SH-SY5Y (cell line): ENCODE measurements at regions not wholly inside any gene's neighbourhood (a gene's known extent, or its start where the extent isn't known, plus 50 kb on each side); places are given as distances from the start of the nearest gene placed in this dataset.

Source experiments
- GATA2 ChIP-seq: IDR thresholded peaks from 2 replicates; pipeline ENCODE4 v1.6.1; 2011; ENCODE audit warnings: mild to moderate bottlenecking, low read depth, low read length
- GATA3 ChIP-seq: IDR thresholded peaks from 2 replicates; pipeline ENCODE4 v1.6.1; 2011; ENCODE audit warnings: low read depth, mild to moderate bottlenecking, low read length, moderate library complexity

GRCh38 chr3:147934451-147935180 lies 525.5 kb downstream of the ZIC1 start:
- TF ChIP-seq GATA3 (no peak), GATA2 (no peak)

GRCh38 chr3:147937341-147937740 lies 528.2 kb downstream of the ZIC1 start:
- no peak for TF ChIP-seq GATA3
- no peak for TF ChIP-seq GATA2

DNA sequence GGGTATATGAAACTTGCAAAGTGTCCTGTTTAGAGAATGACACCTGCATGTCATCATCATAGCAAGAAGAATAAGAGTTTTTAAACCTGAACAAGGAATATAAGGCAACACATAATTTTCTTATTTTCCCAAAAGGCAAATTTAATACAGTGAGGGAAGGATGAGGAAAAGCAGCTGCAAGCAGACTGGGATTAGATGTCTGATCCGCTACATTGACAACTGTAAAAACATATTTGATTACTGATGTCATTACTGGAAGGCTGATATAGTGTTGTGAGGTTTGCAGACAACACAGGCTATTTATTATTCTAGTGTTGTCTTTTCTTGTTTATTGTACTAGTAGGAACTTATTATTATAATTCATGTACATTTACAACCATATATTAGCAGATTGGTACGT lies 528.7 kb downstream of the ZIC1 start:
- no peak for TF ChIP-seq GATA3
- no peak for TF ChIP-seq GATA2

GRCh38 chr3:147939425-147939824 lies 530.3 kb downstream of the ZIC1 start:
- TF ChIP-seq GATA2 (no peak), GATA3 (no peak)

DNA sequence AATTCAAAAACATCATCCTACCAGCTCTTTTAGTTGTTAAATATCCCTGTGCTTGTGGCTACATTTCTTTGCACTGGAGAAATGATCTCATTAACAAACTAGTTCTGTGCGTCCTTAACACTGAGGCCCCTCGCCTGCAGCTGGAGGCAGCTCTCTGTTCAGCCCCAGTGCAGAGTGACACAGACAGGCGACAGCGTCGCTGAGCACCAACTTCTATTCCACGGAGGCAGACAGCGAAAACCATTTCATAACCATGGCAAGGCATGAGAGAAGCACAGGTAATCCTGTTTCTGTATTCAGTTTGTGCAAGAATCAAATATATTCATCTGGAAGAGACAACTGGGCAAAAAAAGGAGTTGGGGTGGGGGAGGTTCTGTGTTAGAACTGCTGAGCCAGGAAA lies 530.7 kb downstream of the ZIC1 start:
- TF ChIP-seq GATA3 (no peak), GATA2 (no peak)

DNA sequence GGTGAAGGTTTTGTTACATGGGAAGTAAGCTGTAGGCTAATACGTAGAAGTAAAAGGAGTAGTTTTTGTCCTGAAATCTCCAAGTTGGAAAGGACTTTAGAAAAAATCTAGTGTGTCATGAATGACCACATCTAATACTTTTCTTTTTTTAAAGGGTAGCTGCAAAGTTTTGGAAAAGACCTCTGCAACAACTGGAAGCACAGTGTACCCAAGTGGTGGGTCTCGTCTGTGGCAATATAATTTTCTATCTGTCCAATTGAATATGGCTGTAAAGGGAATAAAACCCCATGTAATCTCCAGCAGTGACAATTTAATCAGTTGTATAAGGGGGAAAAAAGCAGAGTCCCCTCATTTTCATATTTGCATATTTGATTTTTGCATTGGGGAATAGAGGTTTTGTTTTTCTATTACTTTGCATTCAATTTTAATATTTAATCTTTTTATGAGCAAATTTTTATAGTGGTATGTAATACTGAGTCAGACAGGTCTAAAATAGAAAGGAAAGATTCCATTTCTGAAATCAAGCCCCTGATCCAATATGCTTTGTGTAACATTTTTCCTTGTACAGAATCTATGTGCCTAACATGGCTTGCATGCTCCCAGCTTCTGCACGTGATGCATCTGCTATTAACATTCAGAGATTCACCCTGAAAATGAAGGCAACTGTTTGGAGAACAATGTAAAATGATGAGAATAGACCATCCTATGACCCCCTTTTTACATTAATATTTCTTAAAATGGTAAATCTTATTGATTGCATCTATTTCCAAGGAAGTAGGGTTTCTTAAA lies 531.4 kb downstream of the ZIC1 start:
- no peak for TF ChIP-seq GATA3
- no peak for TF ChIP-seq GATA2

- no peak for TF ChIP-seq GATA2
- no peak for TF ChIP-seq GATA3
These were observed 532.8 kb downstream of the ZIC1 start for GRCh38 chr3:147941969-147942368.

- no peak for TF ChIP-seq GATA2
- TF ChIP-seq GATA3, result no peak
These were observed 534.2 kb downstream of the ZIC1 start for GRCh38 chr3:147943265-147943945.

- no peak for TF ChIP-seq GATA3
- TF ChIP-seq GATA2, result no peak
These were observed 536.9 kb downstream of the ZIC1 start for GRCh38 chr3:147945968-147946519.

DNA sequence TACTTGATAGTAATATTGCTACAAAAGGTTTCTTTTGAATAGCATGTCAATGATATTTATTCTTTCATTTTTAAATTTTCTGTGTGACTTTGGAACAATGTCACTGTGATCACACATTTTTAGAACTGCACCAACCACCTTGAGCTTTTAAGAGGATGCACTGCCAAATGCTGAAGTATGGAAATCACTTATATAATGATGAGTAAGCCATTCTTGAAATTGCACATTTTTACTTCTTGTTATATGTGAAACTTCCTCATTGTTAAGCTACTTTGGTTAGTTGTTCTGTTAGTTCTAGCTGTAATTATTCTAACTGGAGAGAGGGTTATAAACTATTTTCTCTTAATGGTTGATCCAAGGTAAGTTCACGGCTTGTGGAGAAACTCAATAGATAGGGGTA lies 547.5 kb downstream of the ZIC1 start:
- no peak for TF ChIP-seq GATA3
- TF ChIP-seq GATA2, result no peak

- TF ChIP-seq GATA3 (no peak), GATA2 (no peak)
These were observed 549.6 kb downstream of the ZIC1 start for GRCh38 chr3:147958754-147959153.

DNA sequence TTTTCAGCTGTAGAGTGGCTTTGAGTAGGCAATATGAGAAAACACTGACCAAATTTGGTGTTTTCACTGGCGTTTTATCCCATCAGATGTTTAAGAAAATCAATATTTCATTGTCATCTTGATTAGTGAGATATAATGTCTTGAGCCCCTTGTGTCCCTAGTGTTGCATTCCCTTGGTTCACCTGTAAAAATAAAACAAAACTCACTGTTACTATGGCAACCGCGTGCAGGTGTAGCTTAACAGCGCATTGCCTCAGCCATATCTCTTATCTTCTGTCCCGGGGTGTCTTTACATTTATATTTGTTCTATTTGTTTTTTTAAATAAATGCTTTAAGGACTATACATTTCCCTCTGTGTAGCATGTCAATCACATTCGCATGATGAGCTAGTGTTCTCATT lies 551.6 kb downstream of the ZIC1 start:
- TF ChIP-seq GATA3, result no peak
- no peak for TF ChIP-seq GATA2

GRCh38 chr3:147962408-147963164 lies 553.4 kb downstream of the ZIC1 start:
- TF ChIP-seq GATA3 (no peak), GATA2 (no peak)
